ENCODE measurements at regions not wholly inside any gene's neighbourhood (a gene's known extent, or its start where the extent isn't known, plus 50 kb on each side); places are given as distances from the start of the nearest gene placed in this dataset.

- intact Hi-C loops (cut with DNase I) = loop anchor here (10.0 kb wide), 1 partner anchor 111 kb away; no protein-coding TSS in a partner anchor
- DNase-seq (peak; percentile 51 to 78 (median 65)), ATAC-seq (peak; percentile 89)
- TF ChIP-seq POLR2A (IDR thresholded peaks at IDR 0.05) = no peak
- TF ChIP-seq, protein P1, sequence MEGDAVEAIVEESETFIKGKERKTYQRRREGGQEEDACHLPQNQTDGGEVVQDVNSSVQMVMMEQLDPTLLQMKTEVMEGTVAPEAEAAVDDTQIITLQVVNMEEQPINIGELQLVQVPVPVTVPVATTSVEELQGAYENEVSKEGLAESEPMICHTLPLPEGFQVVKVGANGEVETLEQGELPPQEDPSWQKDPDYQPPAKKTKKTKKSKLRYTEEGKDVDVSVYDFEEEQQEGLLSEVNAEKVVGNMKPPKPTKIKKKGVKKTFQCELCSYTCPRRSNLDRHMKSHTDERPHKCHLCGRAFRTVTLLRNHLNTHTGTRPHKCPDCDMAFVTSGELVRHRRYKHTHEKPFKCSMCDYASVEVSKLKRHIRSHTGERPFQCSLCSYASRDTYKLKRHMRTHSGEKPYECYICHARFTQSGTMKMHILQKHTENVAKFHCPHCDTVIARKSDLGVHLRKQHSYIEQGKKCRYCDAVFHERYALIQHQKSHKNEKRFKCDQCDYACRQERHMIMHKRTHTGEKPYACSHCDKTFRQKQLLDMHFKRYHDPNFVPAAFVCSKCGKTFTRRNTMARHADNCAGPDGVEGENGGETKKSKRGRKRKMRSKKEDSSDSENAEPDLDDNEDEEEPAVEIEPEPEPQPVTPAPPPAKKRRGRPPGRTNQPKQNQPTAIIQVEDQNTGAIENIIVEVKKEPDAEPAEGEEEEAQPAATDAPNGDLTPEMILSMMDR (IDR thresholded peaks at IDR 0.05) = peak; percentile 53 to 75 (median 69)
- Histone ChIP-seq H3K9me3 (no peaks in the 10 kb centered on the region), H3K4me3 (no peak overlapping the region), H3K27me3 (no peaks in the 10 kb centered on the region), H3K27ac (no peak overlapping the region), H3K36me3 (replicated peaks in 1 of 2; ENCODE audit: insufficient read depth in 1 of 2, low read depth in 2 of 2) (no peaks in the 10 kb centered on the region), H3K4me1 (peaks cover 5% of the 10 kb centered on the region)
- 20 to 22% methylated on average over 3 of the region's 3 CpGs for WGBS, 2 donors
These were observed 329.3 kb downstream of the C1D start for GRCh38 chr2:67733517-67733916.

- Histone ChIP-seq H3K4me3 (no peak overlapping the region), H3K27ac (no peak overlapping the region), H3K9me3 (no peaks in the 10 kb centered on the region), H3K27me3 (no peaks in the 10 kb centered on the region), H3K4me1 (no peaks in the 10 kb centered on the region), H3K36me3 (replicated peaks in 1 of 2; ENCODE audit: insufficient read depth in 1 of 2, low read depth in 2 of 2) (no peaks in the 10 kb centered on the region)
- DNase-seq = no peak
- ATAC-seq = no peak
- TF ChIP-seq, protein P1 (IDR thresholded peaks at IDR 0.05) = no peak
- no peak for TF ChIP-seq POLR2A (IDR thresholded peaks at IDR 0.05)
- intact Hi-C loops (cut with DNase I) = no loop called here
- 81 to 93% methylated on average over 2 of the region's 2 CpGs for WGBS, 2 donors
These were observed 310.6 kb downstream of the C1D start for GRCh38 chr2:67752199-67752598.

DNA sequence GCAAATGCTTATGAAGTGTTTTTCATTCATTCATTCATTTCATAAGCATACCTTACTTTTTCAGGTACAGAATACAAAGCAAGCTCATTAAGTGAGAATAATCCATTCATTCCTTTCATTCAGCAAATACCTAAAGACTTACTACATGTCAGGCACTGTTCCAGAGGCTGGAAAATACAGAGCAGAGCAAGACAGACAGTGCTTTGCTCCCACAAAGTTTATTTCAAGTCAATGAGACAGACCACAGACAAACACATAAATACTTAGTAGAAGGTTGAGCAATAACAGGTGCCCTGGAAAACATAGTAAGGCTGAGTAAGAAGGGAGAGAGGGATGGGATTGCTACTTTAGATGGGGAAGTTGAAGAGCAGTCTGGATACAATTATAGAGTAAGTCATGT lies 309.8 kb downstream of the C1D start:
- Histone ChIP-seq H3K36me3 (replicated peaks in 1 of 2; ENCODE audit: insufficient read depth in 1 of 2, low read depth in 2 of 2) (no peaks in the 10 kb centered on the region), H3K27ac (no peak overlapping the region), H3K9me3 (no peaks in the 10 kb centered on the region), H3K27me3 (no peaks in the 10 kb centered on the region), H3K4me1 (no peaks in the 10 kb centered on the region), H3K4me3 (no peak overlapping the region)
- peak; percentile 65 for ATAC-seq
- intact Hi-C loops (cut with DNase I) = no loop called here
- DNase-seq = peak in 2 of 4 donors; percentile 19 to 26
- TF ChIP-seq, protein P1 (IDR thresholded peaks at IDR 0.05) = no peak
- no peak for TF ChIP-seq POLR2A (IDR thresholded peaks at IDR 0.05)

DNA sequence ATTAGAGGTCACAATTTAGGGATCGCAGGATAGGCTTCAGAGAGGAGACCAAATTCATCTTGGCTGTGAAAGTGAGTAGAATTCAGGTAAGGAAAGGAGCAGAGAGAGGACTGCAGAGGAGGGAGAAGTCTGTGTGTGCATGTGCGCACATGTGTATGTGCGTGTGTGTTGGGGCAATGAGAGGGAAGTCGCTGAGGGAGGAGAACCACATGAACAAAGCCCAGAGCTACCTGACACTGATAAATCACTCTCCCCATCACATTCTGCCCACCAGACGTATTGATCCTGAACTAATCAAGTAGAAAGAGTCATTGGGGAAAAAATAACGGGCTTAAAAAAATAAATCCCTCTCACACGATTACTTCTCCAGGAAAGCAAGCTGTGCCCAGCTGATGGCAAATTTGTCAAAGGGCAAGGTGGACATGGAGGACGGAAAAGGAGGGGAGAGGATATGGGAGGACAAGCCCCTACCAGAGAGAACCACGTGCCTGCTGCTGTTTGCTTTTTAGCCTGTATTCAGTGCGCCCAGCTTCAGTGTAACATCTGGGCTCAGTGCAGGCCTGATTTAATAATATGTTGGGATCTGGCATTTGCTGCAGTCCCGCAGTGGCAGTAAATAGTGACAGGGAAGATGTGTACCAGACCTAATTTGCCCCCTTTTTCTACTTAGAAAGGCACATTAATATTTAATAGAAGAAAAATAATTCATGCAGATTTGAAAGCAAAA lies 307.5 kb downstream of the C1D start:
- H3K27ac ChIP-seq = no peak overlapping the region
- no peak overlapping the region for H3K4me3 ChIP-seq
- DNase-seq = no peak
- ATAC-seq = no peak
- H3K27me3 ChIP-seq = no peaks in the 10 kb centered on the region
- intact Hi-C loops (cut with DNase I) = no loop called here
- no peaks in the 10 kb centered on the region for H3K9me3 ChIP-seq
- TF ChIP-seq POLR2A (IDR thresholded peaks at IDR 0.05) = no peak
- TF ChIP-seq, protein P1 (IDR thresholded peaks at IDR 0.05) = no peak
- H3K36me3 ChIP-seq (replicated peaks in 1 of 2; ENCODE audit: insufficient read depth in 1 of 2, low read depth in 2 of 2) = no peaks in the 10 kb centered on the region
- H3K4me1 ChIP-seq = no peaks in the 10 kb centered on the region
- 74 to 86% methylated on average over 11 of the region's 11 CpGs for WGBS, 2 donors

DNA sequence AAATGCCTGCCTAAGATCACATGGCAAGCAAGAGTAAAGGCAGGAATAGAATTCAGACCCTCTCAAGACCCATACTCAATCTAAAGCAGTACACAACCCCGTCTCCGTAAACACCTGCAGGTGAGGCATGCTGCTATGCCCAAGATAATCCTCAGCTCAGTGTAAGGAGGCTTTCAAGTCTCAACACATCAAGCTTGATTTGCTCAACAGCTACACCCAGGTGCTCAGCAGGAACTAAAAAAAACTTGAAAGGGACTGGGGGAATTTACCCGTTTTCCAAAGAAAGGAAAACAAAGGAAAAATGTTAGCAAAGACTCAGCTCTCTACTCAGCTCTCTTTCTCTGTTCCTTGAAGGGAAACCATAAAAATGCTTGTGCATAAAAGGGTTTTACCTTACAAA lies 301.8 kb downstream of the C1D start:
- DNase-seq (no peak), ATAC-seq (no peak)
- Histone ChIP-seq H3K36me3 (replicated peaks in 1 of 2; ENCODE audit: insufficient read depth in 1 of 2, low read depth in 2 of 2) (no peaks in the 10 kb centered on the region), H3K4me1 (no peaks in the 10 kb centered on the region), H3K27me3 (no peaks in the 10 kb centered on the region), H3K27ac (no peak overlapping the region), H3K9me3 (no peaks in the 10 kb centered on the region), H3K4me3 (no peak overlapping the region)
- intact Hi-C loops (cut with DNase I) = no loop called here
- 83% methylated on average over 3 of the region's 3 CpGs for WGBS, 2 donors
- TF ChIP-seq, protein P1 (IDR thresholded peaks at IDR 0.05) = no peak
- TF ChIP-seq POLR2A (IDR thresholded peaks at IDR 0.05) = no peak

Measured in body of pancreas (tissue), 4 donors.